Hindlimb muscle (tissue), 1 donor: ENCODE measurements at regions not wholly inside any gene's neighbourhood (a gene's known extent, or its start where the extent isn't known, plus 50 kb on each side); places are given as distances from the start of the nearest gene placed in this dataset.
"Not testable (repeated sequence)": the region's sequence is repeated elsewhere in the genome, so short reads cannot be mapped to it uniquely, and the experiment has no call there.

Experiments used
- DNase-seq: peaks from one replicate; pipeline ENCODE4 v3.0.0-alpha.2; 2013

DNA sequence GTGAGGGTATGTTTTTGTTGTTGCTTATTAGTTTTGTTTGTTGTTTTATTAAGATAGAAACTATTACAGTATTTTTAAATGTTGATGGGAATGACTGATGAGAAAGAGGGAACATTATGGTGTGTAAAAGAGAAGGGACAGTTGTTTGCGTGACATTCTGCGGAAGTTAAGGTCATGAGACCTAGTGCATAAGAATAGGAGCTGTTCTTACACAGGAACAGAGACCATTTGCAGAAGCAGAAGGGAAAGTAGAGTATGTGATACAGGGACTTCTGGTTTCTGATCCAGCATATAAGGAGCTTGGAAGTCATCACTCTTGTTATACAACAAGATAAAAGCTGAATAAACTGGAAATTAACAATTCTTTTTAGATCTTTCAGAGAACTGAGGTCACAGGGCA lies 299.2 kb upstream of the API5 start:
- DNase-seq, result no peak

DNA sequence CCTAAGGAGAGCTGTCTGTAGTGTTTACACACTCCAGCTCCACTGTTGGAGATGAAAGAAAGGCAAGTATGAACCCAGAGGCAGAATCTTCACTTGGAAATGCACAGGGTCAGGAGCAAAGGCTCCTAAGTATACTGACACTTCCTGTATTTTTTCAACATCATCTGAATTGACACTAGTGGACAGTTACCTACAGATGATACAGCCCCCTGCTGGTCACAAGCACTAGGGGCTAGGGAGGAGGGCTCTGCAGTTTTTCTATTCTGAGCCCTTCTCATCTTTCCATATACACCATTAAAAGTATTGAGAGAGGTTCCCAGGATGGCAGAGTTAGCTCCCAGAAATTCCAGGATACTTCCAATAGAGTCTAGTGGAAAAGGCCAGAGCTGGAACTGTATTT lies 290.3 kb upstream of the API5 start:
- DNase-seq, result no peak

DNA sequence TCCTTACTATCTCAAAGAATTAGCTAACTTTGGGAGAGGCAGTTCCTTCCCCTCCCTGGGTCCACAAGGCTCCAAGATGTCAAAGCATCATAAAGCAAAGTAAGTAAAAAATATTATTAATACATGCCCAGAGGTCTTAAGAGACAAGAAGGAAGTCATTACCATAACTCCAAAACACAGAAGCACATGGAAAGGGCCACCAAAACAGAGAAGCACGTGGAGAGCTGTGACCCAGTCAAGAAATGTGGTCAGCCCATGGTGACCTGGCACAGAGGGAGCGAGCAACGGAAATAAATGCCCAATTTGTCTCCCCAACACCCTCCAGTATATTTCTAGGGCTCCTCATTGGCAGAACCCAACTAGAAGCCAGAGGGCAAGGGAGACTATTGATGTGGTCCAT lies 277.5 kb upstream of the API5 start:
- DNase-seq, result no peak

DNA sequence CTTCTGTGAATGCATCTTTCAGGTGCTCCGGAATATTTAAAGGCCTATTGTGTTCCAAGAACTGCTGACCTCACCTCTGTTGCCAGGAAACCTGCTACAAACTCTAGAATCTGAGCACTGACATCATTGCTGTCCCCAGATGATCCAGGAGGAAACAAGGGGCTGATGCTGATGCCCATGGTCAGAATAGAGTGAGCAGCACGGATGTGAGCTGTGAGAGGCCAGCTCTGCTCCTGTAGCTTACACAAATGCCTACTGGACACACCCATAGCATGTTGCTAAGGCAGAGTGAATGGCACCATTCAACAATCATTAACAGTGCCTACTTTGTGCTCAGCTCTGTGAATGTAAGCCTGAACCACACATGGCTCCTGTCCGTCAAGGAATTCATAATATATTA lies 276.7 kb upstream of the API5 start:
- DNase-seq, result no peak

DNA sequence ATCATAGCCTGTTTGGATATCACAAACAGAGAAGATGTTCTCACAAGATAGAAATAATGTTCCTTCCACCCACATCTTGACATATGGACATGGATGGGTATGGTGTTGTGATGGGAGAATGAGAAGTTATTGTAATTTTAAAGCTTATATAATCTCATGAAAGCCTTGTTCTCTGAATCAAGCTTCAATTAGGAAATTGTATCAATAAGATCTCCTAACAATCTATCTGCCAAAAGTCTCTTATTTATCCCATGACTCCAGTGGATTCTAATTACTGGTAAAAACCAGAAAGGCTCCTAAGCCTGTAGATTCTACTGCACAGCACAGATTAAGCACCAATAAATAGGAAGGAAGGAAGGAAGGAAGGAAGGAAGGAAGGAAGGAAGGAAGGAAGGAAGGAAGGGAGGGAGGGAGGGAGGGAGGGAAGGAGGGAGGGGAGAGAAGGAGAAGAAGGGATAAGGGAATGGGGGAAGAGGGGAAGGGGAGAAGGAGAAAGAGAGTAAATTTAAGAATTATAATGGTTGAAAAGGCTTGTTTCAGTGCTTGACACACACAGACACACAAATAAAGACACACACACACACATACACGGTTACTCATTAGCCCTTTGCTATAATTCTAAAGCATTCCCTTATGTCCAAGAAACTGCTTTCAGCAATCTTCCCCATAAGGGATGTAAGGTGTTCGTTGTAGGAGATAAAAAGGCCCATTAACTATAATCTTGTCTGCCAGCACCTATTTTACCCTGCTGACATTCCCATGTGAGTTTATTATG lies 258.0 kb upstream of the API5 start:
- DNase-seq, result no peak

DNA sequence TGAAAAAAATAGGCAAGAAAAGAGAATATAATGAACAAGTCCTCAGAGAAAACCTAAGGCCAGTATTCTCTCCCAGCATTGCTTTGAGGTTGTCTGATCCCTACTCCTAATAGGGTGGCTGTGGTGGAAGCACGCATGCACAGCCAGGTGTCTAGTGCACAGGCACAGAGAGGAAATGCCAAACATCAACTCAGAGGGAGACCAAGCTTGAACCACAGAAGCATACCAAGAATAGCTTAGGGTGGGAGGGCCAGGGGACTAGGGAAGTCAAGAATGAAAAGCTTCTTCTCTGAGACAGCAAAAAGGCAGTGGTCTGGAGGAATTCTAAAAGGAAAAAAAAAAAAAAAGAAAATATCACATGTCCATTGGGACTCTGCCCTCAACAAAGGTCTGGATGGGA lies 244.1 kb upstream of the API5 start:
- no peak for DNase-seq

DNA sequence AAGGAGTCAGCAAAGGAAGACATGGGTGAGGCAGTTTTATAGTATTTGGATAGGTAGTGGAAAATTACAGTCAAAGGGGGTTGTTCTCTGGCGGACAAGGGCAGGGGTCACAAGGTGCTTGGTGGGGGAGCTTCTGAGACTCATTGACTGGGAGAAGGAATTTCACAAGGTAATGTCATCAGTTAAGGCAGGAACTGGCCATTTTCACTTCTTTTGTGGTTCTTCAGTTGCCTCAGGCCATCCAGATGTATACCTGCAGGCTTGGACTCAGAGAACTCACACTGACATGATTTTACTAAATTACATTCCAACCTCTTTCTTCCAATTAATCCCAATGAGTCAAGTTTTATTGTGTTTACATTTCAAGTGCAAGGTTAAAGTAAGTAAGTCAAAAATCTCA lies 240.5 kb upstream of the API5 start:
- no peak for DNase-seq

DNA sequence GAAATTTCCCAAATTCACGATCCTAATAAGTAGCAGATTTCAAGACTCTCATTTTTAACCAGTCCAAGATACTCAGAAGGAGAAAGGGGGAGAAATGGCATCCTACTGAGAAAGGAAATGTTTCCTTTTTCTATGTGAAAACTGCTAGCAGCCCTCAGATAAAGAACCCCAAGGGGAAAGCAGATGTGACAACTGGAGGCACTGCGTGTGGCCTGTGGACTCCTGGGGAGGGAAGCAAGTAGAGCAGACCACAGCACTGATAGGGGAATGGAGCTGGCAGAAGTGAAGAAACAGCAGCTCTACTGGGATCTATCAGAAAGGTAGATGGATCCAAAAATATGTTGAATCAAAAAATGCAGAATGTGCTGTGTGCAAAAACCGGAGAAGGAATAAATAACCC lies 239.7 kb upstream of the API5 start:
- no peak for DNase-seq

DNA sequence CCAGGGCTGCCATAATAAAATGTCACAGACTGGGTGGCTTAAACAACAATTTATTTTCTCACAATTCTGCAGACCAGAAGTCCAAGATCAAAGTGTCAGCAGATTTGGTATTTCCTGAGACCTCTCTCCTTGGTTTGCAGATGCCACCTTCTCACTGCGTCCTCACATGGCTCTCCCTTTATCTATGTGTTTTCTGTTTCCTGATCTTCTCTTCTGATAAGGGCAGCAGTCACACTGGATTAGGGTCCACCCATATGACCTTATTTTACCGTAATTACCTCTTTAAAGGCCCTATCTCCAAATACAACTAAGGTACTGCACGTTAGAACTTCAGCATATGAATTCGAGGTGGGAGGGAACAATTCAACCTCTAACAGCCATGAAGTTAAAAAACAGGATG lies 238.9 kb upstream of the API5 start:
- DNase-seq, result no peak

DNA sequence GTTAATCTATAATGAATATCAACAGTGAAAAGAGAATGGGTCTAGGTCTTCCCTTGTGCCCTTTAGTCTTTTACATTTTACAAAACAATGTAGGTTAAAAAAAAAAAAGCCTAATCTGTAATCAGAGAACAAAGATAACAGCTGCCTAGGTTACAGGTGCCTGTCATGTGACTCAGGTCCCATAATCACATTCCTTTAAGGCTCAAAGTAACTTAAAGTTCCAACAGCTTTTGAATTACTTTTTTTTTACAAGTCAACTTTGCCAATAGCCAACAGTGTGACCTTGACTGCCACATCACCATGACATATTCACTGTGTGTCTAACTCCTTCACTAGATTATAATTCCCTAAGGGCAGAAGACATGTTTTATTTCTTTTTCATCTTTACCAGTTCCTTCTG lies 237.0 kb upstream of the API5 start:
- no peak for DNase-seq

DNA sequence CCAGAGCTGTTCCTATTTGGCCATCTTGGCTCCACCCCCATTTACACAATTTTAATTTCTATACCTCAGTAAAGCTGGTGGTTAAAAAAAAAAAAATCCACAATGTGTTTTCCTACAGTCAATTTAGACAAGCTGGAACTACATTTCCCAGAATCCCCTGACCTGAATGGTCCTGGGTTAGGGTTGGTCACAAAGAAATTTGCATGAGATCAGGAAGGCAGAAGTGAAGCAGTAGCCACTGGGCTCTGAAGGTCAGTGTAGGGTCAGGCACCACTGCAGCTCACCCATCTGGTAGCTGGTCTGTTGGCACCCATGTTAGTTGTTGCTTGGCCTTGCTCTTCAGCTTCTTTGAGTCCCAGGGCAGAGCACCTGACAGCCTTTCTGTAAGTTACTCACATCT lies 210.7 kb upstream of the API5 start:
- no peak for DNase-seq

DNA sequence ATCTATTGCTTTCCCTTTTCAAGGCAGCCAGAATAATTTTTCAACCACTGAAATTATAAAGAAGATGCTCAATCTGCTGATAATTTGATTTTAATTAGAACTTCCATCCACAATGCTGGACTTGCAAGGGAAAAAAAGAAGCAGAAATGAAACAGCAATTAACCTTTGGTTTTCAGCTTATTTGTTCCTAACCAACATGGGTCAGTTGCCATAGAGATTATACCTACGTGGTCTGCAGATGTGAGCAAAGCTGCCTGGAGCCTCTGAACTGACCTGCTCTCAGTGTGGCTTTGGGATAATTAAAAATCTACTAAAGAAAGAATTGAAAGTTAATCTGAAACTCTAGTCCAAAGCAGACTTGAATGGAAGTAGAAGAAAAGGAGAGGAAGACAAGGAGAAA lies 195.7 kb upstream of the API5 start:
- no peak for DNase-seq

DNA sequence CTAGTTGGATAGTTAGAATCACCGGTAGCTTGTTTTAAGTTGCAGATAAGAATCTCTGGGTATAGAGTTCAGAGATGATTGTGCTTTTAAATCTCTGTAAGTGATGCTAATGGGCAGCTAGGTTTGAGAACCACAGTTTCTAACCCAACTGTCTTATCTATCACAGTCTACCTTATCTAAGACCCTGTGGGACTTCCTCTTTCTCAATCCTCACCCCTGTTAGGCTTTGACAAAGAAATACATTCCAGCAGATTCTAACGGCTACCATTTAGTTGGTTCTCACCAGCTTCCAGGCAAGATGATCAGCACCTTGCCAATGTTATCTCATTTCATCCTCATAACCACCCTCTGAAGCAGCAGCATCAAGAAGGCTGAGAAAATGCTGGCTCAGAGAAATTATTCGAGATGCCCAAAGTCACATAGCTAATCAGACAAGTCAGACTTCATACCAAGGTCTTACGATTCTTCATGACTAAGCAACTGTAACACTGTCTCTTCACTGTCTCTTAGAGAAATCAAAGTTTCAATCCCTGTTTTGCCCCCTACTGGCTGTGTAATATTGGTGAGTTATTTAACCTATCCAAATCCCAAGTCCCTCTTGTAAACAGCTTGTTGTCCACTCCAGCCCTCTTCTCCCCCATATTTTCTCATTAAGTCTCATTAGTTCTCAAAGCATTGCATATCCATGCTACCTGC lies 192.4 kb upstream of the API5 start:
- DNase-seq, result no peak

DNA sequence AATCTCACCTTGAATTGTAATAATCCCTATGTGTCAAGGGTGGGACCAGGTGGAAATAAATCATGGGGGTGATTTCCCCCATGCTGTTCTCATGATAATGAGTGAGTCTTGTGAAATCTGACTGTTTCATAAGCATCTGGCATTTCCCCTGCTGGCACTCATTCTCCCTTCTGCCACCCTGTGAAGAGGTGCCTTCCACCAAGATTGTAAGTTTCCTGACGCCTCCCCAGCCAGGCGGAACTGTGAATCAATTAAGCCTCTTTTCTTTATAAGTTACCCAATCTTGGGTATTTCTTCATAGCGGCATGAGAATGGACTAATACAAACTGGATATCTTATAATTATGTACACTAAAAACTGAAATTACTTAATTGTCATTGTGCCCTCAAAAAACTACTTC lies 189.2 kb upstream of the API5 start:
- DNase-seq, result no peak

DNA sequence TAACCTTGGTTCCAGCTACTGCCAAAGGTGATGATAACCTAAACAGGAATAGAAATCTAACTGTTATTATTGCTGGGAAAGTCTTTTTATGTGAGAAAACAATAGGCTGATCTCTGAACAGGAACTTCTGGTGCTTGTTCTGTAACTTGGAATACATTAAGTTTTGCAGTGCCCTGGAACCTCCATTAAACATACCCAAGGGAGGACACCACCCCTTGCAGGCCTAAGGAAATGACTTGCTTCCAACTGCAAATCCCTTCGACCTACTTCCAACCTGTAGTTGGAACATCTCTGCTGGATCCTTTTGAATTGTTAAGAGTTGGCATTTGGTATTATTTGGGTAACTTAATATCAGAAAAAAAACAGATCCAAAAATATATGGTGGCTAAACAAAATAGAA lies 188.4 kb upstream of the API5 start:
- no peak for DNase-seq

DNA sequence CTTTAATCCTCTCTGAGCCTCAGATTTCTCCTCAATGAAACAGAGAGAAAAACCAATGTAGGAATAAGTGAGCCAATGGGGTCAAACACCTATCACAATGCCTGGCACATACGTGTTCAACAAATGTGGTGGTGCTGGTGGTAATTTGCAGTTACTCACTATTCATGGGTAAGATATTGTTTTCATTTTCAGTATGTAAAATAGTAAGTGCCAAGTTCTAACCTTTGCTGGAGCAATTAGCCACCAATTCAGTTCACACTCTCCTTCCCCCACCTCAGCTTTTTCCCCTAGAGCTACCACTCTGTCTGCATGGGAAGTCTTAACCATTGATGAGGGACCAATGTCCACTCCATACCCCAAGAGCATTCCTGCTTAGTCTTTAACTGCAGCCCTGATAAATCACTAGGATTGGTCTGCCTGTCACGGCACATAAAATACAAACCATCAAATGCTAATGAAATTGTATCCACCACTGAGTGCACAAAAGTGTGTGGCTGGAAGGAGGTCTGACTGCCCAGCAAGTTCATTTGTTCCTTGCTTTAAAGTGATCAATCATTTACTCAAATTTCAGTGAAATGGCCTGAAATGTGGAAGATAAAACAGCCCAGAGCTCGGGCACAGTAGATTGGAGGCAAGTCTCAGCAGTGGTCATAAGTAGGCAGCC lies 187.4 kb upstream of the API5 start:
- DNase-seq, result no peak

DNA sequence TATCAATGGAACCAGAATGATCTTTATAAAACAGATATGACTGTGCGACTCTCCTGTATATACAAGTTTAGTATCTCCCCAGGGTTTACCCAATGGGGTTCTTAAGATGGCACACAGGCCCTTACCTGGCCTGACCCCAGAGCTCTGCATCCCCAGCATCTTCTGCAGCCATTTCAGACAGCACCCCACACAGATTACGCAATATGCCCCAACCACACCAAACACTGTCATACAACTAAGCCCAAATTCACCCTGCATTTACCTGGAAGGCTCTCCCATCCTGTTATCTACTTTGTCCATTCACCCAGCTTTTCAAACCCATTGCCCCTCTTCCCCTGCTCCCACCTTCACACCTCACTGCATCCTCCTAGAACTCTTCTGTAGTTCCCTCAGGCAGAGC lies 182.5 kb upstream of the API5 start:
- DNase-seq, result no peak

DNA sequence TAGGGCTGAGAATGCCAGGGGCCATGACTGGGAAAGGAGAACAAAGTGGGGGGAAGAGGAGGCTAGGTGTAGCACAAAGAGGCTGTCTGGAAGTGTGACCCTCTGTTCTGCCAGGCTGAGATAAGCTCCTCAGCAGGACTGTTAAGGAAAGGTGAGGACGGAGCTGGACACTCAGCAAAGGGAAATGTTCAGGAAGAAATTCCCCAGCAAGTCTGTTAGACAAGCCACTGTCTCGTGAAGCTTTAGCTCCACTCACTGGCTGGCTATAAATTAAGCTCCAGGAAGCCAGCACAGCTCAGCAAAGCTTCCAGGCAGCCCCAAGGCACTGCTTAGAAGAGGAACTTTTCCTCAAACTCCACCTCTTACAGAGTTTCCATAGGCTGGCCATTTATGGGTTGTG lies 181.2 kb upstream of the API5 start:
- DNase-seq, result peak; percentile 29

DNA sequence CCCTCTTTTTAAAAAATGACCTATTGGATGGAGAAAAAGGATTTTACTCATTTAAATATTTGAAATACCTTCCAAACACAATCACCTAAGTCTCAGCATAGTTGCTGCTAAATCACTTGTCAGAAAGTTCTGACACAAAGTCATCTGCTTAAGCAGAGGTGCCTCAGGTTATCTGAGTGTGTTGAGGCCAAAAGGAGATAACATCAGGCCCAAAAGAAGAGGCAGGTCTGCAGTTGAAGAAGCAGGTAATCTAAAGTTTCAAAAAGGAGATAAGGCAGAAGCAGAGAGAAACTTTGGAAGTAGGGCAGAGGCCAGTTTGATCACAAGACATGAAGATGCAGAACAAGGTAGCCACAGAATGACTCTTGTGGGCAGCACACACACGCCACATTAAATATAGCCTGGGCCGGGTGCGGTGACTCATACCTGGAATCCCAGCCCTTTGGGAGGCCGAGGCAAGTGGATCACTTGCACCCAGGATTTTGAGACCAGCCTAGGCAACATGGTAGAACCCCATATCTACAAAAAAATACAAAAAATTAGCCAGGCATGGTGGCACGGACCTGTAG lies 175.7 kb upstream of the API5 start:
- no peak for DNase-seq

DNA sequence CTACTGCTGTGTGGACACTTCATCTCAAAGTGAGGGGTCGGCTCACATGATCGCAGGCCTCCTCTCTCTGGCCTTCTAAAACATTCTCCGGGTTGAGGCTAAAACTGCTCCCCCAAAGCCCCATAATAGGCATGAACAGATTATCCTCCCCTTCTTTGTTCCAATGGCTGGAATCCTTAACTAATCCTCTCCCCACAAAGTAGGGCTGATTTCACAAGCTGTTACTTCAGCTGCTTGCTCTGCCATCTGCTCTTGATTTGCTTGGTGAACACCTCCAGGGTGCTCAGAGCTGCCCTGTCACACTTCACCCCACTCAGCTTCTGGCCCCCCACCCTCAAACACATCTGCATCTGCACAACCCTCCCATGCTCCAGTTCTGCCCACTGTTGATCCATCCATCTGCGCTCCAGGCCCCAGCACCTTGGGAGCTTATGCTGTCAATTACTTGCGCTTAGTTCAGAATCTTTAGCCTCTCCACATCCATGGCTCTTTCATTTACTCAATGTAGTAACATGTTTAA lies 173.1 kb upstream of the API5 start:
- DNase-seq, result no peak

DNA sequence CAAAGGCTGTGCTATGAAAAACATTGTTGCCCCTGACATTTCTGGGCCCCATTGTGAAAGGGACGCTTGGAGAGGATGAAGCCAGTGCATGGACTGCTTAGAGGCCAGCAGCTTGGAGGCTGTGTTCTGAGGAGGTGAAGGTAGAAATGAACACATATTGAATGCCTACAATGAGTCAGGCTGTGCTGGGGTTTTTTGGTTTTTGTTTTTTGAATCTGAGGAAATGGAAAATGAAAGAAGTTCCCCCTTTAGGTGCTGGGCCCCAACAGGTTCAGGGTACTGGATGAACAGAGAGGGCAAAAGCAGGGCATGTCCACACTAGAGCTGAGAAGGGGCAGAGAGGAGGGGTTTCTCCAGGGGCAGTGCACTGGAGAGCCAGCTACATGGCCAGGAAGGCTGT lies 166.1 kb upstream of the API5 start:
- no peak for DNase-seq

DNA sequence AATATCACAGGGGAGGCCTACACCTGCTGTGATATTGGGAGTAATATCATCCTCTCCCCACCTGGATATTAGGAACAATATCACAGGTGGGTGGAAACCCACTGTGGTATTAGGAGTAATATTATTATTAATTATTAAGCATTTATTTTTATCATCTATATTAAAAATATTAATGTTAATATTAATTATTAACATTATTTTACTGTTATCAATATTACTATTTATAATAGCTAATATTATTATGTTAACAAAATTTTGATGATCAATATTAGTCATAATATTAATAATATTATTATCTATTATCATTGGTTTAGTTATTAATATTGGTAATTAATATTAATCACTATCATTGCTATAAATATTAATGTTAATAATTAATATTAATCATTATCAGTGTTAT lies 161.1 kb upstream of the API5 start:
- DNase-seq, result no peak

DNA sequence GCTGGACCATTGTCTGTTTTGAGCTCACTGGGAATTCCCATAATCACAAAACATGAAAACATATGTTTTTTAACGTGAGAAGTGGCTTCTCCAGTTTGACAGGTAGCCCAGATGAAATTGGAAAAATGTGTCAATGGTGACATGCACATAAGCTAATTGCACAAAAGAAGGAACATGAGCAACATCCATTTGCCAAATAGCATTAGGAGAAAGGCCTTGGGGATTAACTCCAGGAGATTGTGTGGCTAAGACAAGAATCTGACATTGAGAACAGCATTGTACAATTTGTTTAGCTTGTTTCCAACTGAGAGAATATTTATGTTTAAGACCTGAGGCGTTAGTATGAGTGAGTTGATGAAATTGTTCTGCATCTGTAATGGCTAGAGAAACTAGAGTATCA lies 147.0 kb upstream of the API5 start:
- DNase-seq, result no peak

DNA sequence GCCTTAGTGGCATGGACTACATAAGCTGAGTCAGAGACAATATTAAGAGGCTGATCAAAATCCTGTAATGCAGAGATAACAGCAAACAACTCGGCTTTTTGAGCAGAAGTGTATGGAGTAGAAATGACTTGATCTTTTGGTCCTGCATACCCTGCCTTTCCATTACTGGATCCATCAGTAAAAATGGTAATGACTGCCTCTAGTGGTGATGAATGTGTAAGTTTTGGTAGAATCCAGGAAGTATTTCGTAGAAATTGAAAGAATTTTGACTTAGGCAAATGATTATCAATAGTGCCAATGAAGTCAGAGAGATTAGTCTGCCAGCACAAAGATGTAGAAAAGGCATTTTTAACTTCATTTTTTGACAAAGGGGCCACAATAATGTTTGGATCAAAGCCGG lies 146.4 kb upstream of the API5 start:
- DNase-seq, result not testable (repeated sequence)
